Fibroblast of pulmonary artery (primary cell): ENCODE measurements at regions not wholly inside any gene's neighbourhood (a gene's known extent, or its start where the extent isn't known, plus 50 kb on each side); places are given as distances from the start of the nearest gene placed in this dataset.
A peak's percentile ranks its signal among the peaks of the same experiment; 100 is the strongest.

ENCODE experiments used
- DNase-seq: peaks from one replicate; pipeline ENCODE4 v3.0.0-alpha.2; 2010; ENCODE audit warnings: low read depth
- H3K4me3 ChIP-seq: replicated peaks from 2 replicates; pipeline ENCODE4 v1.5.1; 2011; ENCODE audit warnings: low read depth, mild to moderate bottlenecking, control low read depth, low read length, moderate library complexity
- TF ChIP-seq, protein P1 (sequence below): IDR thresholded peaks from 2 replicates; pipeline ENCODE4 v1.5.1; 2011; ENCODE audit warnings: mild to moderate bottlenecking, control low read depth, low read length, inconsistent platforms; ENCODE audit errors: missing control alignments

GRCh38 chr14:58784931-58785330 is 147.2 kb downstream of the DACT1 start:
- H3K4me3 ChIP-seq, result no peak overlapping the region
- TF ChIP-seq, protein P1, sequence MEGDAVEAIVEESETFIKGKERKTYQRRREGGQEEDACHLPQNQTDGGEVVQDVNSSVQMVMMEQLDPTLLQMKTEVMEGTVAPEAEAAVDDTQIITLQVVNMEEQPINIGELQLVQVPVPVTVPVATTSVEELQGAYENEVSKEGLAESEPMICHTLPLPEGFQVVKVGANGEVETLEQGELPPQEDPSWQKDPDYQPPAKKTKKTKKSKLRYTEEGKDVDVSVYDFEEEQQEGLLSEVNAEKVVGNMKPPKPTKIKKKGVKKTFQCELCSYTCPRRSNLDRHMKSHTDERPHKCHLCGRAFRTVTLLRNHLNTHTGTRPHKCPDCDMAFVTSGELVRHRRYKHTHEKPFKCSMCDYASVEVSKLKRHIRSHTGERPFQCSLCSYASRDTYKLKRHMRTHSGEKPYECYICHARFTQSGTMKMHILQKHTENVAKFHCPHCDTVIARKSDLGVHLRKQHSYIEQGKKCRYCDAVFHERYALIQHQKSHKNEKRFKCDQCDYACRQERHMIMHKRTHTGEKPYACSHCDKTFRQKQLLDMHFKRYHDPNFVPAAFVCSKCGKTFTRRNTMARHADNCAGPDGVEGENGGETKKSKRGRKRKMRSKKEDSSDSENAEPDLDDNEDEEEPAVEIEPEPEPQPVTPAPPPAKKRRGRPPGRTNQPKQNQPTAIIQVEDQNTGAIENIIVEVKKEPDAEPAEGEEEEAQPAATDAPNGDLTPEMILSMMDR, result no peak
- DNase-seq, result no peak

DNA sequence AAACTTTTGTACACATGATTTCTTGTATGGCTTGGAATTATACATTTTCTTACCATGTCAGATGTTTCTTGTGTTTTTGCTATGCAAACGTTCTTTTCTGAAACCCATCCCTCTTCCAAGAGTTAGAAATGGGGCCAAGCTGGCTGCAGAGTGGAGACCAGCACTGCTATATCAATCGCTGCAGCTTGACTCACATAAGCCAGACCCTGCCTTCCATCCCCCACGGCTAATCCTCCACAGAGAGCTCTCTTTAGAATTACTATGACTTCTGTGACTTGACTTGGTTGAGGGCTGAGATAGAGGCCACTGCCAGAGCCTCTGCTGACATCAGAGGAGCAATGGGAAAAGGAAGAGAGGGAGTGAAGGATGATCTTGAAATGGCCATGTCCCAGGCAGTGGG is 147.9 kb downstream of the DACT1 start:
- DNase-seq, result no peak
- TF ChIP-seq, protein P1, result no peak
- no peak overlapping the region for H3K4me3 ChIP-seq

DNA sequence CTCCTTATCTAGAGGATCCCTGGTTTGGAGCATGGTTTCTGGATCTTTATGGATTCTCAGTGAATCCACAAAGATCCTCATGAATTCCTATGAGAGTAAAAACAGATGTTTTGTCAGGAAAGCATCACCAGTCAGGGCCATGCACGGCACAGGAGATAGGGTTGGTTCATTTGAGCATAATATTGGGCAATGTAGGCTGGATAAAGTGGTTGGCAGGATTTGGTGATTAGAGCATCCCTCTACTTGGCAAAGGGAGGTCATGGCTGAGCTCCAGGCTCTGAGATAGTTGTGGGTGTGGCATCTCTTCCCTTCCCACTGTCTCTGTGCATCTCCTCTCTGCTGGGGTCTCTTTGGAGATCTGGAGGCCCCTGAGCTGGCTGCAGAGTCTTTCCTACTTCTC is 149.8 kb downstream of the DACT1 start:
- DNase-seq, result no peak
- TF ChIP-seq, protein P1, result no peak
- H3K4me3 ChIP-seq, result no peak overlapping the region

DNA sequence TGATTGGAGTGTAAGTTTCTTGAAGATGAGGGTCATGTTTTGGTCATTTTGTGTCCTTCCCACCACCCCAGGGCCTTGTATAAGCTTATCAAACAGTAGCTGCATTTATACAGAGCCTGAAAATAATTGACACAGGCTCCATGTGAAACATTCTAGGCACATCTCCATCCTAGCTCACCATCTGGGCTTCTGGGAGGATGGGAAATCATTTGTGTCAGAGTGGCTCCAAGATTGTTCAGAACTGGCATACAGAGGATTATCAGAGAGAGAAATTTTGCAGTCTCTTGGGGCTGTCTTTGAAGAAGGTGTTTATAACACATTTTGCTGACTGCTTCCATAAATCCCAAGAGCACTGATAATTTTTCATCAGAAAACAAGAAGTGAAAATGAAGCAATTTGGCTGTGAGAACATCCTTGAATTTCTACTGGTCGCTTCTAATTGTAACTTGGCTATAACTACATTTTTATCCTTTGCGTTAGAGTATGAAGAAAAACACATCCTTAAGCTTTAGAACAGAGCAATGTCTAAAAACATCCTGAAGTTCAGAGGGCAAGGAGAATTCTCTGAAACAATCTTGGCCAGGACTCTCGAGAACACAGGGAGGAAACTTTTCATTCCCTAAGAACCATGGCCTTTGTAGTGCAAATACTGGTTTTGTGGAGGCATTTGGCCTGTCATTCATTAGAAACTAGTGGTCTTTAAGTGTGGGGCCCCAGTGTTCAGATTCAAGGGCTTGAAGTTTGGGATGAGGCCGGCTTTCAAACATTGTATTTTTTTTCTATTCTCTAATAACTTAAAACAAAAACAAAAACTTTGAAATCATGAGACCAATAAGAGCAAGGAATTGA is 151.1 kb downstream of the DACT1 start:
- H3K4me3 ChIP-seq, result no peak overlapping the region
- no peak for DNase-seq
- TF ChIP-seq, protein P1, result no peak

DNA sequence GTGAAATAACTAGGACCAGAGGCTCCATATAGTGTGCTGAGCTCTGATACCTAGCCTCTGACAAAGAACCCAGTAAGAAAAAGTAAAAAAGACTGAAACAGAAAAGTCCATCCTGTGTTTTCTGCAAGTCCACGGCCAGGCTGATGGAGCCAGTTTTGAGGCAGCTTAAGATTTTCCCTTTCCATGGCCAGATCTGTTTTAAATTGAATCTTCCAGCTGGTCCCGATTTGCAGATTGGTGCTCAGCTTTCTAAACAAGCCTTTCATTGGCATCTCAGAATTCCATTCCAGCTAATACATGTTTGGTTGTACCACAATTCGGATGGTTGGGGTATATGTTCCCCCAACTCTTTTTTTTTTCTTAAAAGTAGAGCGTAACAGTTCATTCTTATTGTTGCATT is 152.0 kb downstream of the DACT1 start:
- no peak overlapping the region for H3K4me3 ChIP-seq
- DNase-seq, result no peak
- TF ChIP-seq, protein P1, result no peak

DNA sequence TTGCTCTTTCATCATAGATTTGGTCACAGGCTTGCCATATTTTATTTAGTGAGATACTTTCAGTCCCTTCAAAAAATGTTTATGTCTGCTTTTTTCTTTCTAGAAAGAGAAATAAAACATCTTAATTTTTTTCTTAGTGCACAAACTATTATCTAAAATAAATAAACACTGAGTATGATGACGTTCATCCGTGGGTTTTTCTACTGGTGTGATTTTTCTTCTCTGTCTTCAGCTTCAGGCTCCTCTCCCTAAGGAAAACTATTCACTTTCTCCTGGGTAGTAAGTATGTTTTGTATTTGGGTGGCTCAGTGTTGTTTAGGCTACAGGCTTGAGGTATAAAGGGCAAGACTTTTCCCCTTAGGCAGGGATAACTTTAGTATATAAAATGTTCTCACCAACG is 154.7 kb downstream of the DACT1 start:
- TF ChIP-seq, protein P1, result no peak
- DNase-seq, result peak; percentile 17
- H3K4me3 ChIP-seq, result no peak overlapping the region

- H3K4me3 ChIP-seq, result no peak overlapping the region
- no peak for DNase-seq
- TF ChIP-seq, protein P1, result no peak
Measured at GRCh38 chr14:58793131-58793740, 155.5 kb downstream of the DACT1 start.
